Neural progenitor cell (in vitro differentiated cells): ENCODE measurements at regions not wholly inside any gene's neighbourhood (a gene's known extent, or its start where the extent isn't known, plus 50 kb on each side); places are given as distances from the start of the nearest gene placed in this dataset.

Source experiments
- DNase-seq: peaks from one replicate; pipeline ENCODE4 v3.0.0-alpha.2; 2016; ENCODE audit warnings: low spot score
- H2AFZ ChIP-seq: fragments of 200-600 bp; sonication (generic); replicated peaks from 2 replicates; pipeline ENCODE4 v1.6.1; 2016; ENCODE audit warnings: antibody characterized with exemption
- H3F3A ChIP-seq: fragments of 200-600 bp; sonication (generic); 2 replicates; pipeline ENCODE4 v1.6.1; 2016; ENCODE audit warnings: antibody characterized with exemption, low read depth
- H3K27ac ChIP-seq: fragments of 200-600 bp; sonication (generic); 2 replicates; pipeline ENCODE4 v1.5.1; 2016; ENCODE audit warnings: mild to moderate bottlenecking
- H3K27me3 ChIP-seq: fragments of 200-600 bp; sonication (generic); 2 replicates; pipeline ENCODE4 v1.6.1; 2016; ENCODE audit warnings: mild to moderate bottlenecking, moderate library complexity
- H3K36me3 ChIP-seq: fragments of 200-600 bp; sonication (generic); 2 replicates; pipeline ENCODE4 v1.5.1; 2016
- H3K4me1 ChIP-seq: fragments of 200-600 bp; sonication (generic); 2 replicates; pipeline ENCODE4 v1.6.1; 2016; ENCODE audit warnings: mixed run types
- H3K4me2 ChIP-seq: fragments of 200-600 bp; sonication (generic); 2 replicates; pipeline ENCODE4 v1.6.1; 2016
- H3K4me3 ChIP-seq: fragments of 200-600 bp; sonication (generic); 2 replicates; pipeline ENCODE4 v1.5.1; 2016
- H3K79me2 ChIP-seq: fragments of 200-600 bp; sonication (generic); 2 replicates; pipeline ENCODE4 v1.6.1; 2016; ENCODE audit warnings: low read depth
- H3K9ac ChIP-seq: fragments of 200-600 bp; sonication (generic); 2 replicates; pipeline ENCODE4 v1.6.1; 2016
- H3K9me3 ChIP-seq: fragments of 200-600 bp; sonication (generic); 2 replicates; pipeline ENCODE4 v1.5.1; 2016; ENCODE audit warnings: low read depth
- H4K20me1 ChIP-seq: fragments of 200-600 bp; sonication (generic); 2 replicates; pipeline ENCODE4 v1.6.1; 2016; ENCODE audit warnings: low read depth
- H3K27ac Mint-ChIP-seq: 3 replicates; pipeline ENCODE4 v1.8.0; 2021; ENCODE audit warnings: mixed read lengths
- H3K27me3 Mint-ChIP-seq: 2 replicates; pipeline ENCODE4 v1.8.0; 2022; ENCODE audit warnings: low read depth, mild to moderate bottlenecking, inconsistent platforms, moderate library complexity, mixed read lengths; ENCODE audit not compliant: insufficient read depth
- H3K36me3 Mint-ChIP-seq: 3 replicates; pipeline ENCODE4 v1.8.0; 2021; ENCODE audit warnings: mixed read lengths
- H3K4me1 Mint-ChIP-seq: 3 replicates; pipeline ENCODE4 v1.8.0; 2021; ENCODE audit warnings: mixed read lengths
- H3K4me3 Mint-ChIP-seq: 3 replicates; pipeline ENCODE4 v1.8.0; 2021; ENCODE audit warnings: mild to moderate bottlenecking, moderate library complexity, mixed read lengths
- H3K9me3 Mint-ChIP-seq: 3 replicates; pipeline ENCODE4 v1.8.0; 2020; ENCODE audit warnings: mixed read lengths
- EZH2 ChIP-seq: fragments of 200-600 bp; sonication (generic); IDR thresholded peaks from 2 replicates; pipeline ENCODE4 v1.6.1; 2017; ENCODE audit warnings: antibody characterized with exemption, mild to moderate bottlenecking, moderate library complexity
- EZH2phosphoT487 ChIP-seq: fragments of 200-600 bp; sonication (generic); IDR thresholded peaks from 2 replicates; pipeline ENCODE4 v1.6.1; 2017; ENCODE audit warnings: antibody characterized with exemption
- TF ChIP-seq, protein P1 (sequence below): fragments of 200-600 bp; sonication (generic); IDR thresholded peaks from 2 replicates; pipeline ENCODE4 v1.5.1; 2017; ENCODE audit warnings: antibody characterized with exemption, mild to moderate bottlenecking

DNA sequence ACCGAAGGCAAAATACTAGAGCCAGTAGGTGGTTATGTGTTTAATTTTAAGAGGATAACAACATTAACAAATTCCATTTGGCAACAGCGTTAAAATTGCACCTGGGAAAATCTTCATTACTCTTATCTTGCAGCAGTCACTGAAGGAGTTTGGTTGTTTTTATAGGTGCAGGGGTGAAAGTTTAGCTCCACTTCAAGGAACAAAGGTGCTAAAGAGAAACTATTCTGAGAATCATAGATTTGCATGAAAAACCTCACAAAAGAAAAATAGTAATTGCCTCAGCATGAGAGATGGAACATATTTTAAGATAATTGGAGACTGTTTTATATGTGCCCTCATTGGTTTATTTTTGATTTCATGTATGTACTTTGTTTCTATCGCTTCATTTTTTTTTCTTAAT lies 444.4 kb downstream of the UTRN start:
- no peaks in the 10 kb centered on the region for H3K9me3 Mint-ChIP-seq
- Histone ChIP-seq H3K4me3 (no peak overlapping the region), H3K4me2 (no peak overlapping the region), H3K27ac (no peak overlapping the region), H3K4me1 (peaks cover 7% of the 10 kb centered on the region), H3K79me2 (no peaks in the 10 kb centered on the region), H3K27me3 (no peaks in the 10 kb centered on the region), H3K9me3 (no peaks in the 10 kb centered on the region), H2AFZ (no peak overlapping the region), H3F3A (no peaks in the 10 kb centered on the region), H3K36me3 (no peaks in the 10 kb centered on the region), H3K9ac (no peak overlapping the region), H4K20me1 (no peaks in the 10 kb centered on the region)
- peaks cover 12% of the 10 kb centered on the region for H3K4me1 Mint-ChIP-seq
- H3K4me3 Mint-ChIP-seq = no peak overlapping the region
- H3K27me3 Mint-ChIP-seq = no peaks in the 10 kb centered on the region
- no peak overlapping the region for H3K27ac Mint-ChIP-seq
- H3K36me3 Mint-ChIP-seq = peaks cover 3% of the 10 kb centered on the region
- TF ChIP-seq EZH2phosphoT487 = no peak
- TF ChIP-seq EZH2 = no peak
- TF ChIP-seq, protein P1, sequence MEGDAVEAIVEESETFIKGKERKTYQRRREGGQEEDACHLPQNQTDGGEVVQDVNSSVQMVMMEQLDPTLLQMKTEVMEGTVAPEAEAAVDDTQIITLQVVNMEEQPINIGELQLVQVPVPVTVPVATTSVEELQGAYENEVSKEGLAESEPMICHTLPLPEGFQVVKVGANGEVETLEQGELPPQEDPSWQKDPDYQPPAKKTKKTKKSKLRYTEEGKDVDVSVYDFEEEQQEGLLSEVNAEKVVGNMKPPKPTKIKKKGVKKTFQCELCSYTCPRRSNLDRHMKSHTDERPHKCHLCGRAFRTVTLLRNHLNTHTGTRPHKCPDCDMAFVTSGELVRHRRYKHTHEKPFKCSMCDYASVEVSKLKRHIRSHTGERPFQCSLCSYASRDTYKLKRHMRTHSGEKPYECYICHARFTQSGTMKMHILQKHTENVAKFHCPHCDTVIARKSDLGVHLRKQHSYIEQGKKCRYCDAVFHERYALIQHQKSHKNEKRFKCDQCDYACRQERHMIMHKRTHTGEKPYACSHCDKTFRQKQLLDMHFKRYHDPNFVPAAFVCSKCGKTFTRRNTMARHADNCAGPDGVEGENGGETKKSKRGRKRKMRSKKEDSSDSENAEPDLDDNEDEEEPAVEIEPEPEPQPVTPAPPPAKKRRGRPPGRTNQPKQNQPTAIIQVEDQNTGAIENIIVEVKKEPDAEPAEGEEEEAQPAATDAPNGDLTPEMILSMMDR = no peak
- no peak for DNase-seq

DNA sequence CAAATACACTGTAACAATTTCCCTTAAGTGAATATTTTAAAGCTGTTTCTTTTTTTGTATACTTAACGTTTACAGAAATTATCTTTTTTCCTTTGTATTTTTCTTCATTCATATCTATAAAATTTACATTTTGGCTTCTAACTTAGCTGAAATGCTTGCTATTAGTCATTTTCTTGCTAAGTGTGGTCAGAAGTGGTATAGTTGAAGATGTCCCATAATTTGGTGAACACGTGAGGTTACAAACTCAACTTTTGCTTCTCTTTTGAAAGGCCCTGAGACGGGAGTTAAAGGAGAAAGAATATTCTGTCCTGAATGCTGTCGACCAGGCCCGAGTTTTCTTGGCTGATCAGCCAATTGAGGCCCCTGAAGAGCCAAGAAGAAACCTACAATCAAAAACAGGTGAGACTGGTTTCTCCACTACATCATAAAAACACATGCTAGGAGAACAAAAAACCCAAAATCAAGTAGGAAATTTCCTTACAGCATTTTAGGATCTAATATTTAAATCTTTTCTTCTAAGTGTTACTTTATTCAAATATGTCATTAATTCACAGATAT lies 445.0 kb downstream of the UTRN start:
- Histone ChIP-seq H3K79me2 (no peaks in the 10 kb centered on the region), H3K4me3 (no peak overlapping the region), H3K9ac (no peak overlapping the region), H2AFZ (no peak overlapping the region), H3K9me3 (no peaks in the 10 kb centered on the region), H3F3A (no peaks in the 10 kb centered on the region), H3K36me3 (no peaks in the 10 kb centered on the region), H4K20me1 (no peaks in the 10 kb centered on the region), H3K4me1 (peaks cover 7% of the 10 kb centered on the region), H3K27me3 (no peaks in the 10 kb centered on the region), H3K4me2 (no peak overlapping the region), H3K27ac (no peak overlapping the region)
- Mint-ChIP-seq H3K27ac (no peak overlapping the region), H3K4me3 (no peak overlapping the region), H3K9me3 (no peaks in the 10 kb centered on the region), H3K4me1 (peaks cover 12% of the 10 kb centered on the region), H3K27me3 (no peaks in the 10 kb centered on the region), H3K36me3 (peaks cover 2% of the 10 kb centered on the region)
- DNase-seq = no peak
- TF ChIP-seq, protein P1 = no peak
- no peak for TF ChIP-seq EZH2
- TF ChIP-seq EZH2phosphoT487 = no peak

DNA sequence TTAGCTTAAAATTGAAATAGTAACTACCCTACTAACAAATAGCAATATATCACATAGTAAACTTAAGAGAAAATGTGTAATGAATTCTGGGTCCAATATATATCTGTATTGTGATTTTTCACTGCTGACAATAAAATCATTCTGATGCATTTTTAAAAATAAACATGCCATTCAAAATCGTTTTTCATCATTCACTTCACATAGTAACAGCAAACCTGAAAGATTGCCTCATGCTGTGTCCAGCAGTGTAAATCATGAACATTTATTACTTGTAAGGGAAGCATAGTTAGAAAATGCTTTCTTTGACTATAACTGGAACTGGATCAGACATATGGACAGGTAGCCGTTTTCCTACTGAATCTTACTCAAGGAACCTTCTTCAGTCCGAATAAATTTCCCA lies 446.1 kb downstream of the UTRN start:
- Histone ChIP-seq H3K27ac (no peak overlapping the region), H3K4me2 (no peak overlapping the region), H4K20me1 (no peaks in the 10 kb centered on the region), H3K79me2 (no peaks in the 10 kb centered on the region), H3F3A (no peaks in the 10 kb centered on the region), H3K36me3 (no peaks in the 10 kb centered on the region), H3K9me3 (no peaks in the 10 kb centered on the region), H3K27me3 (no peaks in the 10 kb centered on the region), H2AFZ (no peak overlapping the region), H3K4me1 (no peaks in the 10 kb centered on the region), H3K4me3 (no peak overlapping the region), H3K9ac (no peak overlapping the region)
- Mint-ChIP-seq H3K4me1 (peaks cover 3% of the 10 kb centered on the region), H3K9me3 (no peaks in the 10 kb centered on the region), H3K27ac (no peak overlapping the region), H3K4me3 (no peak overlapping the region), H3K27me3 (no peaks in the 10 kb centered on the region), H3K36me3 (peaks cover 2% of the 10 kb centered on the region)
- no peak for DNase-seq
- TF ChIP-seq, protein P1 = no peak
- TF ChIP-seq EZH2 = no peak
- no peak for TF ChIP-seq EZH2phosphoT487
